Vagina (tissue), 2 donors: ENCODE measurements at regions not wholly inside any gene's neighbourhood (a gene's known extent, or its start where the extent isn't known, plus 50 kb on each side); places are given as distances from the start of the nearest gene placed in this dataset.

ENCODE experiments used
- CTCF ChIP-seq, 3 experiments: fragments of 450-650 bp in 2 of 3; fragments of 200-600 bp in 1 of 3; sonication (generic) in 1 of 3; IDR thresholded peaks; one replicate each; pipeline ENCODE4 v1.5.1; 2017 to 2019; ENCODE audit warnings: antibody characterized with exemption in 3 of 3, mild to moderate bottlenecking in 2 of 3, moderate library complexity in 2 of 3
- POLR2A ChIP-seq, 2 donors: fragments of 450-650 bp; IDR thresholded peaks; one replicate each; pipeline ENCODE4 v1.6.1; 2017; ENCODE audit warnings: antibody characterized with exemption in 2 of 2, mild to moderate bottlenecking in 2 of 2, moderate library complexity in 2 of 2

GRCh38 chr9:25310961-25311360, 367.3 kb downstream of the TUSC1 start:
- no peak for TF ChIP-seq POLR2A (IDR thresholded peaks at IDR 0.05)
- TF ChIP-seq CTCF (IDR thresholded peaks at IDR 0.05), result no peak
